ENCODE measurements at regions not wholly inside any gene's neighbourhood (a gene's known extent, or its start where the extent isn't known, plus 50 kb on each side); places are given as distances from the start of the nearest gene placed in this dataset.

GRCh38 chr3:115385774-115386730 lies 237.3 kb upstream of the GAP43 start:
- H3K4me3 ChIP-seq (ENCODE audit: low read length in 2 of 2), result no peak overlapping the region
- DNase-seq (ENCODE audit: low read depth in 6 of 9, low spot score in 9 of 9), result no peak

GRCh38 chr3:115388166-115388565 lies 235.1 kb upstream of the GAP43 start:
- Histone ChIP-seq H3K4me1 (ENCODE audit: control insufficient read depth in 2 of 2, insufficient read depth in 2 of 2, low read length in 2 of 2) (no peaks in the 10 kb centered on the region), H3K27me3 (ENCODE audit: control insufficient read depth in 2 of 2, insufficient read depth in 1 of 2, low read length in 1 of 2) (no peaks in the 10 kb centered on the region), H3K4me3 (ENCODE audit: low read length in 2 of 2) (no peak overlapping the region), H3K27ac (ENCODE audit: low read depth in 1 of 2, low read length in 1 of 2) (no peak overlapping the region), H3K36me3 (ENCODE audit: control insufficient read depth in 2 of 2, insufficient read depth in 2 of 2, low read length in 1 of 2) (no peaks in the 10 kb centered on the region), H3K9me3 (ENCODE audit: control insufficient read depth in 2 of 2, insufficient read depth in 1 of 2, low read length in 1 of 2) (no peaks in the 10 kb centered on the region)
- DNase-seq (ENCODE audit: low read depth in 6 of 9, low spot score in 9 of 9), result no peak
- 83% methylated on average over 1 of the region's 1 CpG for WGBS

More at GRCh38 chr3:115385774-115386730, 237.3 kb upstream of the GAP43 start:
- WGBS, result 92% methylated on average over 7 of the region's 7 CpGs
- Histone ChIP-seq H3K9me3 (ENCODE audit: control insufficient read depth in 2 of 2, insufficient read depth in 1 of 2, low read length in 1 of 2) (no peaks in the 10 kb centered on the region), H3K36me3 (ENCODE audit: control insufficient read depth in 2 of 2, insufficient read depth in 2 of 2, low read length in 1 of 2) (no peaks in the 10 kb centered on the region), H3K4me1 (ENCODE audit: control insufficient read depth in 2 of 2, insufficient read depth in 2 of 2, low read length in 2 of 2) (no peaks in the 10 kb centered on the region), H3K27ac (ENCODE audit: low read depth in 1 of 2, low read length in 1 of 2) (no peak overlapping the region), H3K27me3 (ENCODE audit: control insufficient read depth in 2 of 2, insufficient read depth in 1 of 2, low read length in 1 of 2) (no peaks in the 10 kb centered on the region)

GRCh38 chr3:115388811-115389210 lies 234.5 kb upstream of the GAP43 start:
- DNase-seq (ENCODE audit: low read depth in 6 of 9, low spot score in 9 of 9), result no peak
- H3K36me3 ChIP-seq (ENCODE audit: control insufficient read depth in 2 of 2, insufficient read depth in 2 of 2, low read length in 1 of 2), result no peaks in the 10 kb centered on the region
- H3K4me3 ChIP-seq (ENCODE audit: low read length in 2 of 2), result no peak overlapping the region
- no peaks in the 10 kb centered on the region for H3K27me3 ChIP-seq (ENCODE audit: control insufficient read depth in 2 of 2, insufficient read depth in 1 of 2, low read length in 1 of 2)
- H3K4me1 ChIP-seq (ENCODE audit: control insufficient read depth in 2 of 2, insufficient read depth in 2 of 2, low read length in 2 of 2), result no peaks in the 10 kb centered on the region
- no peak overlapping the region for H3K27ac ChIP-seq (ENCODE audit: low read depth in 1 of 2, low read length in 1 of 2)
- WGBS, result 89% methylated on average over 3 of the region's 3 CpGs
- no peaks in the 10 kb centered on the region for H3K9me3 ChIP-seq (ENCODE audit: control insufficient read depth in 2 of 2, insufficient read depth in 1 of 2, low read length in 1 of 2)

- Histone ChIP-seq H3K27ac (ENCODE audit: low read depth in 1 of 2, low read length in 1 of 2) (no peak overlapping the region), H3K27me3 (ENCODE audit: control insufficient read depth in 2 of 2, insufficient read depth in 1 of 2, low read length in 1 of 2) (no peaks in the 10 kb centered on the region), H3K36me3 (ENCODE audit: control insufficient read depth in 2 of 2, insufficient read depth in 2 of 2, low read length in 1 of 2) (no peaks in the 10 kb centered on the region), H3K4me3 (ENCODE audit: low read length in 2 of 2) (no peak overlapping the region), H3K9me3 (ENCODE audit: control insufficient read depth in 2 of 2, insufficient read depth in 1 of 2, low read length in 1 of 2) (no peaks in the 10 kb centered on the region), H3K4me1 (ENCODE audit: control insufficient read depth in 2 of 2, insufficient read depth in 2 of 2, low read length in 2 of 2) (no peaks in the 10 kb centered on the region)
- WGBS, result 90% methylated on average over 1 of the region's 1 CpG
- DNase-seq (ENCODE audit: low read depth in 6 of 9, low spot score in 9 of 9), result no peak
Measured at GRCh38 chr3:115396801-115397200, 226.5 kb upstream of the GAP43 start.

- Histone ChIP-seq H3K9me3 (ENCODE audit: control insufficient read depth in 2 of 2, insufficient read depth in 1 of 2, low read length in 1 of 2) (no peaks in the 10 kb centered on the region), H3K4me3 (ENCODE audit: low read length in 2 of 2) (no peak overlapping the region), H3K36me3 (ENCODE audit: control insufficient read depth in 2 of 2, insufficient read depth in 2 of 2, low read length in 1 of 2) (no peaks in the 10 kb centered on the region), H3K27me3 (ENCODE audit: control insufficient read depth in 2 of 2, insufficient read depth in 1 of 2, low read length in 1 of 2) (no peaks in the 10 kb centered on the region), H3K27ac (ENCODE audit: low read depth in 1 of 2, low read length in 1 of 2) (no peak overlapping the region), H3K4me1 (ENCODE audit: control insufficient read depth in 2 of 2, insufficient read depth in 2 of 2, low read length in 2 of 2) (no peaks in the 10 kb centered on the region)
- no peak for DNase-seq (ENCODE audit: low read depth in 6 of 9, low spot score in 9 of 9)
- 96% methylated on average over 1 of the region's 1 CpG for WGBS
Measured at GRCh38 chr3:115397433-115397832, 225.9 kb upstream of the GAP43 start.

- H3K36me3 ChIP-seq (ENCODE audit: control insufficient read depth in 2 of 2, insufficient read depth in 2 of 2, low read length in 1 of 2), result no peaks in the 10 kb centered on the region
- WGBS, result 98% methylated on average over 3 of the region's 3 CpGs
Measured at GRCh38 chr3:115398506-115398905, 224.8 kb upstream of the GAP43 start.

GRCh38 chr3:115399750-115400149 lies 223.6 kb upstream of the GAP43 start:
- Histone ChIP-seq H3K4me3 (ENCODE audit: low read length in 2 of 2) (no peak overlapping the region), H3K27ac (ENCODE audit: low read depth in 1 of 2, low read length in 1 of 2) (no peak overlapping the region), H3K27me3 (ENCODE audit: control insufficient read depth in 2 of 2, insufficient read depth in 1 of 2, low read length in 1 of 2) (no peaks in the 10 kb centered on the region), H3K4me1 (ENCODE audit: control insufficient read depth in 2 of 2, insufficient read depth in 2 of 2, low read length in 2 of 2) (no peaks in the 10 kb centered on the region), H3K9me3 (ENCODE audit: control insufficient read depth in 2 of 2, insufficient read depth in 1 of 2, low read length in 1 of 2) (no peaks in the 10 kb centered on the region), H3K36me3 (ENCODE audit: control insufficient read depth in 2 of 2, insufficient read depth in 2 of 2, low read length in 1 of 2) (no peaks in the 10 kb centered on the region)
- DNase-seq (ENCODE audit: low read depth in 6 of 9, low spot score in 9 of 9), result no peak
- WGBS, result 95% methylated on average over 4 of the region's 4 CpGs

More at GRCh38 chr3:115398506-115398905, 224.8 kb upstream of the GAP43 start:
- H3K27me3 ChIP-seq (ENCODE audit: control insufficient read depth in 2 of 2, insufficient read depth in 1 of 2, low read length in 1 of 2), result no peaks in the 10 kb centered on the region
- no peak overlapping the region for H3K27ac ChIP-seq (ENCODE audit: low read depth in 1 of 2, low read length in 1 of 2)
- no peaks in the 10 kb centered on the region for H3K4me1 ChIP-seq (ENCODE audit: control insufficient read depth in 2 of 2, insufficient read depth in 2 of 2, low read length in 2 of 2)
- no peak for DNase-seq (ENCODE audit: low read depth in 6 of 9, low spot score in 9 of 9)
- no peaks in the 10 kb centered on the region for H3K9me3 ChIP-seq (ENCODE audit: control insufficient read depth in 2 of 2, insufficient read depth in 1 of 2, low read length in 1 of 2)
- H3K4me3 ChIP-seq (ENCODE audit: low read length in 2 of 2), result no peak overlapping the region

- WGBS, result 98% methylated on average over 2 of the region's 2 CpGs
- Histone ChIP-seq H3K36me3 (ENCODE audit: control insufficient read depth in 2 of 2, insufficient read depth in 2 of 2, low read length in 1 of 2) (no peaks in the 10 kb centered on the region), H3K4me3 (ENCODE audit: low read length in 2 of 2) (no peak overlapping the region), H3K27me3 (ENCODE audit: control insufficient read depth in 2 of 2, insufficient read depth in 1 of 2, low read length in 1 of 2) (no peaks in the 10 kb centered on the region), H3K9me3 (ENCODE audit: control insufficient read depth in 2 of 2, insufficient read depth in 1 of 2, low read length in 1 of 2) (no peaks in the 10 kb centered on the region), H3K27ac (ENCODE audit: low read depth in 1 of 2, low read length in 1 of 2) (no peak overlapping the region), H3K4me1 (ENCODE audit: control insufficient read depth in 2 of 2, insufficient read depth in 2 of 2, low read length in 2 of 2) (no peaks in the 10 kb centered on the region)
- DNase-seq (ENCODE audit: low read depth in 6 of 9, low spot score in 9 of 9), result no peak
Measured at GRCh38 chr3:115401298-115401697, 222.0 kb upstream of the GAP43 start.

- H3K9me3 ChIP-seq (ENCODE audit: control insufficient read depth in 2 of 2, insufficient read depth in 1 of 2, low read length in 1 of 2), result no peaks in the 10 kb centered on the region
- no peak overlapping the region for H3K27ac ChIP-seq (ENCODE audit: low read depth in 1 of 2, low read length in 1 of 2)
- 94% methylated on average over 1 of the region's 1 CpG for WGBS
- H3K27me3 ChIP-seq (ENCODE audit: control insufficient read depth in 2 of 2, insufficient read depth in 1 of 2, low read length in 1 of 2), result no peaks in the 10 kb centered on the region
- no peaks in the 10 kb centered on the region for H3K36me3 ChIP-seq (ENCODE audit: control insufficient read depth in 2 of 2, insufficient read depth in 2 of 2, low read length in 1 of 2)
- no peak overlapping the region for H3K4me3 ChIP-seq (ENCODE audit: low read length in 2 of 2)
- DNase-seq (ENCODE audit: low read depth in 6 of 9, low spot score in 9 of 9), result no peak
- H3K4me1 ChIP-seq (ENCODE audit: control insufficient read depth in 2 of 2, insufficient read depth in 2 of 2, low read length in 2 of 2), result no peaks in the 10 kb centered on the region
Measured at GRCh38 chr3:115401851-115402501, 221.3 kb upstream of the GAP43 start.
